ENCODE measurements at regions not wholly inside any gene's neighbourhood (a gene's known extent, or its start where the extent isn't known, plus 50 kb on each side); places are given as distances from the start of the nearest gene placed in this dataset.

- Histone ChIP-seq H3K79me2 (ENCODE audit: control insufficient read depth, insufficient read depth, low read length, unreplicated experiment) (no peaks in the 10 kb centered on the region), H2AFZ (ENCODE audit: low read length, unreplicated experiment) (no peak overlapping the region), H3K4me1 (ENCODE audit: control insufficient read depth, insufficient read depth, low read length, unreplicated experiment) (no peaks in the 10 kb centered on the region), H3K36me3 (ENCODE audit: insufficient read depth, low read length) (no peaks in the 10 kb centered on the region), H3K4me3 (ENCODE audit: low read depth, low read length) (no peak overlapping the region), H3K27me3 (ENCODE audit: insufficient read depth, low read length) (no peaks in the 10 kb centered on the region), H3K27ac (ENCODE audit: low read depth, low read length) (no peak overlapping the region)
These were observed 448.8 kb downstream of the RNF144B start for GRCh38 chr6:18835976-18836375.

- H3K27me3 ChIP-seq (ENCODE audit: insufficient read depth, low read length): no peaks in the 10 kb centered on the region
- no peaks in the 10 kb centered on the region for H3K79me2 ChIP-seq (ENCODE audit: control insufficient read depth, insufficient read depth, low read length, unreplicated experiment)
- no peaks in the 10 kb centered on the region for H3K36me3 ChIP-seq (ENCODE audit: insufficient read depth, low read length)
- no peaks in the 10 kb centered on the region for H3K4me1 ChIP-seq (ENCODE audit: control insufficient read depth, insufficient read depth, low read length, unreplicated experiment)
- H2AFZ ChIP-seq (ENCODE audit: low read length, unreplicated experiment): no peak overlapping the region
- no peak overlapping the region for H3K4me3 ChIP-seq (ENCODE audit: low read depth, low read length)
- H3K27ac ChIP-seq (ENCODE audit: low read depth, low read length): no peak overlapping the region
These were observed 449.9 kb downstream of the RNF144B start for GRCh38 chr6:18837013-18837412.

DNA sequence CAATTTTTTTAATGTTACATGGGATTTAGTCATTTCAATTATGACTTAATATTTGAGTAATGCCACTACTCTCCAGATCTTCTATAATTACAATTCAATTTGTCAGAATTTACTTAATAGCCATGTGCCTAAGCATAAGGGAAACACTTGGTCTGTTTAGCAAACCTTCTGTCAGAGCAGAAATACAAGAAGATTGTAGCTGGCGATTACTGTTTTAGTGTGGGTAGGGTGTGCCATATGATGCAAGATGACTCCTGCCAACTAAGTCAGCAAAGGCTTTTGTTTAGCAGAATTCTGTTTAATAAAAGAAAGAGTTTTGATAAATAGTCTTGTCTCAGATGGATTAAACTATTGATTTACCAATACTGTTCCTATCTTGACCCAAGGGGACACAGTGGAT, 455.4 kb downstream of the RNF144B start:
- Histone ChIP-seq H3K4me3 (ENCODE audit: low read depth, low read length) (no peak overlapping the region), H2AFZ (ENCODE audit: low read length, unreplicated experiment) (no peak overlapping the region), H3K4me1 (ENCODE audit: control insufficient read depth, insufficient read depth, low read length, unreplicated experiment) (no peaks in the 10 kb centered on the region), H3K36me3 (ENCODE audit: insufficient read depth, low read length) (no peaks in the 10 kb centered on the region), H3K79me2 (ENCODE audit: control insufficient read depth, insufficient read depth, low read length, unreplicated experiment) (no peaks in the 10 kb centered on the region), H3K27me3 (ENCODE audit: insufficient read depth, low read length) (no peaks in the 10 kb centered on the region), H3K27ac (ENCODE audit: low read depth, low read length) (no peak overlapping the region)

DNA sequence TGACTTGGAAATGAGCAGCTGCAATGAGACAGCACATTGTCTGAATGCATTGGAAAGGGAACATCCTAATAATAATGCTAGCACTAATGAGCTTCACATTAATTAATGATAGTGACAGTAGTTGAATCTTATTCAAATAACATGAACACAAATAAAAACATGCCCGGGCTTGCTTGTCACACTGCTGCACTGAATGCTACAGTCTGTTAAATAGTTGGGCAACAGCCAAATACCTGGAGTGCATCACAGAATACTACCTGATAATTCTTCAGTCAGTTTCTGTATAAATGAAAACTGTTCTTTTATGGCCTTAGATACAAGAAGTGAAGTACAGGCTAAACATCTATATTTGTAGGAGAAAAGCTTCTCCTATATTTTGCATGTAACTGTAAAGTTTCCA, 458.7 kb downstream of the RNF144B start:
- no peaks in the 10 kb centered on the region for H3K27me3 ChIP-seq (ENCODE audit: insufficient read depth, low read length)

GRCh38 chr6:18846327-18846726, 459.2 kb downstream of the RNF144B start:
- no peaks in the 10 kb centered on the region for H3K4me1 ChIP-seq (ENCODE audit: control insufficient read depth, insufficient read depth, low read length, unreplicated experiment)
- H3K36me3 ChIP-seq (ENCODE audit: insufficient read depth, low read length): no peaks in the 10 kb centered on the region
- no peak overlapping the region for H2AFZ ChIP-seq (ENCODE audit: low read length, unreplicated experiment)
- no peak overlapping the region for H3K27ac ChIP-seq (ENCODE audit: low read depth, low read length)
- H3K79me2 ChIP-seq (ENCODE audit: control insufficient read depth, insufficient read depth, low read length, unreplicated experiment): no peaks in the 10 kb centered on the region
- H3K4me3 ChIP-seq (ENCODE audit: low read depth, low read length): no peak overlapping the region
- no peaks in the 10 kb centered on the region for H3K27me3 ChIP-seq (ENCODE audit: insufficient read depth, low read length)

More for the DNA sequence above, 458.7 kb downstream of the RNF144B start:
- Histone ChIP-seq H3K36me3 (ENCODE audit: insufficient read depth, low read length) (no peaks in the 10 kb centered on the region), H3K79me2 (ENCODE audit: control insufficient read depth, insufficient read depth, low read length, unreplicated experiment) (no peaks in the 10 kb centered on the region), H3K27ac (ENCODE audit: low read depth, low read length) (no peak overlapping the region), H3K4me1 (ENCODE audit: control insufficient read depth, insufficient read depth, low read length, unreplicated experiment) (no peaks in the 10 kb centered on the region), H2AFZ (ENCODE audit: low read length, unreplicated experiment) (no peak overlapping the region), H3K4me3 (ENCODE audit: low read depth, low read length) (no peak overlapping the region)

DNA sequence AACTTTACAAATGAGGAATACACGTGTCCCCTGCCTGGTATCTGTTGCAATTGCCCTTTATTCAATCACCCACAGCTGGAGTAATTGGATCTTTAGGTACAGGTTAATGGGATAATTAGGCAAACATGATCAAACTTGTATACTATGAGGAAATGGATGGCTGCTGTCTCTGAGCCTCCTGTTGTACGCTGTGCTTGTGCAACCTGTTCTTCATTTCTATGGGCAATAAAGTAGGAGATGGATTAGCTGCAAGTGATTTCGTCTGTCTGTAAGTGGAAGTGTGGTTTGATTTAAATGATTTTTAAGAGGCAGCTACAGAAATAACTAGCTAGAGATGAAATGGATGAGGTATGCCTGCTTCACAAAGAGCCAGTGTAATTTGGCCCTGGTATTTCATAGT, 474.1 kb downstream of the RNF144B start:
- Histone ChIP-seq H3K4me3 (ENCODE audit: low read depth, low read length) (no peak overlapping the region), H2AFZ (ENCODE audit: low read length, unreplicated experiment) (no peak overlapping the region), H3K79me2 (ENCODE audit: control insufficient read depth, insufficient read depth, low read length, unreplicated experiment) (no peaks in the 10 kb centered on the region), H3K27ac (ENCODE audit: low read depth, low read length) (no peak overlapping the region), H3K4me1 (ENCODE audit: control insufficient read depth, insufficient read depth, low read length, unreplicated experiment) (no peaks in the 10 kb centered on the region), H3K27me3 (ENCODE audit: insufficient read depth, low read length) (no peaks in the 10 kb centered on the region), H3K36me3 (ENCODE audit: insufficient read depth, low read length) (no peaks in the 10 kb centered on the region)

DNA sequence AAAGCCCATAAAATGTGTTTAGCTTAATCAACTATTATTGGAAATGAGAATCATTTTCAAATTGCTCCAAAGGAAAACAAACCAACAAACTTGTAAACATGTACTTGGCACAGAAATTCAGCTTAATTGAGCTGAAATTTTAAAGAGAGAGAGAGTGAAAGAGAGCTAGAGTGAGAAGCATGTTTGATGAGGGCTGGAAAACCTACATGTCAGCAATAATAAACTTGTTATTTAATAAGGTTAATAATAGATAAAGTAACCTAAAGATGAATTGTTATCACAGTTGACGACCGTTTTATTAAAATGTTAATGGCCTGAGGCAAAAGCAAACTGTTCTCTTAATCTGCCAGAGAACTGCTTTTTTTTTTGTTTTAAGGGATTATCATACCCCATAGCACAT, 496.1 kb downstream of the RNF144B start:
- H3K27me3 ChIP-seq (ENCODE audit: insufficient read depth, low read length): no peaks in the 10 kb centered on the region
- H2AFZ ChIP-seq (ENCODE audit: low read length, unreplicated experiment): no peak overlapping the region
- H3K36me3 ChIP-seq (ENCODE audit: insufficient read depth, low read length): no peaks in the 10 kb centered on the region
- no peaks in the 10 kb centered on the region for H3K4me1 ChIP-seq (ENCODE audit: control insufficient read depth, insufficient read depth, low read length, unreplicated experiment)
- no peak overlapping the region for H3K4me3 ChIP-seq (ENCODE audit: low read depth, low read length)
- no peak overlapping the region for H3K27ac ChIP-seq (ENCODE audit: low read depth, low read length)
- H3K79me2 ChIP-seq (ENCODE audit: control insufficient read depth, insufficient read depth, low read length, unreplicated experiment): no peaks in the 10 kb centered on the region

GRCh38 chr6:18883851-18884250, 496.7 kb downstream of the RNF144B start:
- H3K27ac ChIP-seq (ENCODE audit: low read depth, low read length): no peak overlapping the region
- H3K79me2 ChIP-seq (ENCODE audit: control insufficient read depth, insufficient read depth, low read length, unreplicated experiment): no peaks in the 10 kb centered on the region
- no peak overlapping the region for H2AFZ ChIP-seq (ENCODE audit: low read length, unreplicated experiment)
- H3K4me1 ChIP-seq (ENCODE audit: control insufficient read depth, insufficient read depth, low read length, unreplicated experiment): no peaks in the 10 kb centered on the region
- no peaks in the 10 kb centered on the region for H3K27me3 ChIP-seq (ENCODE audit: insufficient read depth, low read length)
- no peaks in the 10 kb centered on the region for H3K36me3 ChIP-seq (ENCODE audit: insufficient read depth, low read length)
- no peak overlapping the region for H3K4me3 ChIP-seq (ENCODE audit: low read depth, low read length)

DNA sequence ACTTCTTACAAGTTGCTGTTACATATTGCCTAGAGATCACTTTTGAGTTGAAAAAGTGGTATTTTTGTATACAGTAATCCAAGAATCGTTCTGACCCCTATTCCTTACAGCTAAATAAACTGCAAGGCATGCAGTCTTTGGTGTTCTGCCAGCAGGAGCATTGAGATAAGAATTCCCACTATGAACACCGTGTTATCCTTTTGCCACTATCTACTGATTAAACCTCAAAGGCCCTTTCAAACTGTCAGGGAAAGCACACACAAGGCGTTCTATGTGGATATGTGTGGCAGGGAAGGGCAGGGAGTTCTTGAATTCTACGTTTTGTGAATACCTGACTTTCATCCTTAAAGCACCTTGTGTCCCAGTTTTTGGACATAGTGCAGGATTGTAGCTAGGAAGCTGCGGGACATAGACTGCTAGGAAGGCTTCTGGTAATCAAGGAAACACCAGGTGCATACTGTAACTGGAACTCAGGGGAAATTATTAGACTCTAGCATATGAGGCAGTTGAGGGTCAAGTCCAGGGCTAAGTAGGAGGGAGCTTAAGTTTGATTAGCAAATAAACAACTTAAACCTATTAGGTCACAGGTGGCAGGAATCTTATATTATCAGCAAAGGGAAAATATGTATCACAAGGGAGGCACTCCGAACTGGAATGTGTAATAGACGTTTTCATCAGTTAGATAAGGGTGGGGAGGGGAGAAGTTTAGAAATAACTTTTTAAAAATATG, 506.6 kb downstream of the RNF144B start:
- no peaks in the 10 kb centered on the region for H3K27me3 ChIP-seq (ENCODE audit: insufficient read depth, low read length)
- no peaks in the 10 kb centered on the region for H3K79me2 ChIP-seq (ENCODE audit: control insufficient read depth, insufficient read depth, low read length, unreplicated experiment)
- H3K27ac ChIP-seq (ENCODE audit: low read depth, low read length): no peak overlapping the region
- no peak overlapping the region for H3K4me3 ChIP-seq (ENCODE audit: low read depth, low read length)
- H3K36me3 ChIP-seq (ENCODE audit: insufficient read depth, low read length): no peaks in the 10 kb centered on the region
- no peak overlapping the region for H2AFZ ChIP-seq (ENCODE audit: low read length, unreplicated experiment)
- H3K4me1 ChIP-seq (ENCODE audit: control insufficient read depth, insufficient read depth, low read length, unreplicated experiment): no peaks in the 10 kb centered on the region

DNA sequence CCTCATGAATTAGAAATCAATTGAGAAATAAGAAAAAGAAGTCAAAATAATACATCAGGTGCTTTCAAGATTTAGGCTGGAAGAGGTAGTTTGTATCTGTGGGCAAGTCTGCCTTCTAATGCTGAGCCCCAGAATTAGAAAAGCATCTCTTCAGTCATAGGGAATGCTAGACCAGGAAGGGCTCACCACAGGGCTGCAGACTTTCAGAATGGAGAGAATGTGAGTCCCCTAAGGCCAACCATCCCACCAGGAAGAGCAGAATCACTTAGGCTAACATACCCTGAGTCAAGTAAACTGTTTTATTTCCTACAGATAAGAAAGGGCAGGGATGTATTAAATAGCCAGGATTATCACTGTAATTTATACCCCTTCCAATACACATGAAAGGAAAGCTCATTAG, 510.2 kb downstream of the RNF144B start:
- H3K4me3 ChIP-seq (ENCODE audit: low read depth, low read length): no peak overlapping the region
- H3K27ac ChIP-seq (ENCODE audit: low read depth, low read length): no peak overlapping the region
- no peaks in the 10 kb centered on the region for H3K4me1 ChIP-seq (ENCODE audit: control insufficient read depth, insufficient read depth, low read length, unreplicated experiment)
- H2AFZ ChIP-seq (ENCODE audit: low read length, unreplicated experiment): no peak overlapping the region
- H3K79me2 ChIP-seq (ENCODE audit: control insufficient read depth, insufficient read depth, low read length, unreplicated experiment): no peaks in the 10 kb centered on the region
- no peaks in the 10 kb centered on the region for H3K27me3 ChIP-seq (ENCODE audit: insufficient read depth, low read length)
- no peaks in the 10 kb centered on the region for H3K36me3 ChIP-seq (ENCODE audit: insufficient read depth, low read length)

DNA sequence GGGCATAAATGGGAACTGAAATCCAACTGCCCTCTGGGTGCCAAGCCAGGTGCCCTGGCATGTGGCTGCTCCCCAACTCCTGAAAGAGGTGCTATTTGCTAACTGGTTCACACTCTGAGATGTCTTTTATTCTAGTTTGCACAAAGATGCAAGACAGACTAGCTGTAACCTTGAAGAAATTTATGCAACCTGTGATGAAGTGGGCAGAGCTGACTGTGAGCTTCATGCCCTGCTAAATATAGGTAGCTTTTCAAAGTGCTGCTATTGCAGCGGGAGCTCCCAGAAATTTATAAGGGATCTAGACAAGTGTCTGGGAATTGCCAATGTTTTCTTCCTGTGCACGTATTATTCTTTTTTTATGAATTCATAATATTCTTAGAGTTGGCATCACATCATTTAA, 517.5 kb downstream of the RNF144B start:
- Histone ChIP-seq H3K27ac (ENCODE audit: low read depth, low read length) (no peak overlapping the region), H3K4me3 (ENCODE audit: low read depth, low read length) (no peak overlapping the region), H3K4me1 (ENCODE audit: control insufficient read depth, insufficient read depth, low read length, unreplicated experiment) (no peaks in the 10 kb centered on the region), H3K36me3 (ENCODE audit: insufficient read depth, low read length) (no peaks in the 10 kb centered on the region), H2AFZ (ENCODE audit: low read length, unreplicated experiment) (no peak overlapping the region), H3K79me2 (ENCODE audit: control insufficient read depth, insufficient read depth, low read length, unreplicated experiment) (no peaks in the 10 kb centered on the region), H3K27me3 (ENCODE audit: insufficient read depth, low read length) (no peaks in the 10 kb centered on the region)
